HCT116 (cell line): ENCODE measurements at regions not wholly inside any gene's neighbourhood (a gene's known extent, or its start where the extent isn't known, plus 50 kb on each side); places are given as distances from the start of the nearest gene placed in this dataset.

ENCODE experiments used
- JUND ChIP-seq: IDR thresholded peaks from 2 replicates; pipeline ENCODE4 v1.6.1; 2012
- RAD21 ChIP-seq: IDR thresholded peaks from 2 replicates; pipeline ENCODE4 v1.6.1; 2012; ENCODE audit warnings: low read depth, mild to moderate bottlenecking
- SIN3A ChIP-seq: IDR thresholded peaks from 2 replicates; pipeline ENCODE4 v1.6.1; 2012; ENCODE audit warnings: low read depth
- YY1 ChIP-seq: IDR thresholded peaks from 2 replicates; pipeline ENCODE4 v1.6.1; 2011; ENCODE audit warnings: low read length, low read depth, moderate library complexity, mild to moderate bottlenecking; ENCODE audit not compliant: insufficient replicate concordance; ENCODE audit errors: extremely low read depth
- ZFX ChIP-seq: fragments of 450-650 bp; IDR thresholded peaks from 2 replicates; pipeline ENCODE4 v1.6.1; 2017
- TF ChIP-seq, protein P1 (sequence below): IDR thresholded peaks from 2 replicates; pipeline ENCODE4 v1.6.1; 2011; ENCODE audit warnings: mild to moderate bottlenecking, low read length, moderate library complexity; ENCODE audit not compliant: insufficient replicate concordance; ENCODE audit errors: extremely low read depth
- TF ChIP-seq, protein P2 (sequence below), 3 experiments: fragments of 200-600 bp in 1 of 3; sonication (generic) in 1 of 3; IDR thresholded peaks in 2 of 3; conservative IDR thresholded peaks in 1 of 3; 2 replicates each; pipeline ENCODE4 v1.5.1; 2012 to 2017; ENCODE audit warnings: low read depth in 2 of 3, low read length in 2 of 3, antibody characterized with exemption in 1 of 3, borderline replicate concordance in 1 of 3, control low read depth in 1 of 3, mild to moderate bottlenecking in 1 of 3, mixed read lengths in 1 of 3, mixed run types in 1 of 3, moderate library complexity in 1 of 3; ENCODE audit not compliant: insufficient read depth in 1 of 3

DNA sequence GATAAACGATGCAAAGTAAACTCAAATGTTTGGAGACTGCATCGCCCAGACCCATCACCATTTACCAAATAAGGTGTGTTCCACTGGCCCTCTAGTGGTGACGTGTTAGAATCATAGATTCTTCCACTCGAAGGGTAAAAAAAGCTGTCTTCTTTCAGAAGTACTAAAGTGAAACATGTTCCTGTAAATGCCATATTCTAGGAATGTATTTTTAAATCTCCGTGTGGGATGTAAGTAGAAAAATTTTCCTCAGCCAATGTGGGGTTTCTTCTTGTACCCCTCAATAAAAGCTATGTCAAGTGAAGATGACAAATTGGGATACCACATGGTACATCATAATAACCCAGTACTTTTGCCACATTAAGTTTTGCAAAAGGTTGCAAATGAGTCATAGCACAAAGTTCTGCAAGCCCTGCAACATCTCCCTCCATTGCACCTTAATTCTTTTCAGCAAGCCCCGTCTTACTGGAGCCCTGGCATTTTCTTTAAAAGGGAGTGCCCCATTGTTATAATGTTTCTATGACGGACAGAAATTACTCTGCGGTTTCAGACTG lies 100.8 kb downstream of the CCER1 start:
- TF ChIP-seq ZFX (no peak), SIN3A (no peak), RAD21 (peak; percentile 61), JUND (no peak), YY1 (no peak)
- TF ChIP-seq, protein P1, sequence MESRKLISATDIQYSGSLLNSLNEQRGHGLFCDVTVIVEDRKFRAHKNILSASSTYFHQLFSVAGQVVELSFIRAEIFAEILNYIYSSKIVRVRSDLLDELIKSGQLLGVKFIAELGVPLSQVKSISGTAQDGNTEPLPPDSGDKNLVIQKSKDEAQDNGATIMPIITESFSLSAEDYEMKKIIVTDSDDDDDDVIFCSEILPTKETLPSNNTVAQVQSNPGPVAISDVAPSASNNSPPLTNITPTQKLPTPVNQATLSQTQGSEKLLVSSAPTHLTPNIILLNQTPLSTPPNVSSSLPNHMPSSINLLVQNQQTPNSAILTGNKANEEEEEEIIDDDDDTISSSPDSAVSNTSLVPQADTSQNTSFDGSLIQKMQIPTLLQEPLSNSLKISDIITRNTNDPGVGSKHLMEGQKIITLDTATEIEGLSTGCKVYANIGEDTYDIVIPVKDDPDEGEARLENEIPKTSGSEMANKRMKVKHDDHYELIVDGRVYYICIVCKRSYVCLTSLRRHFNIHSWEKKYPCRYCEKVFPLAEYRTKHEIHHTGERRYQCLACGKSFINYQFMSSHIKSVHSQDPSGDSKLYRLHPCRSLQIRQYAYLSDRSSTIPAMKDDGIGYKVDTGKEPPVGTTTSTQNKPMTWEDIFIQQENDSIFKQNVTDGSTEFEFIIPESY, result no peak
- TF ChIP-seq, protein P2, sequence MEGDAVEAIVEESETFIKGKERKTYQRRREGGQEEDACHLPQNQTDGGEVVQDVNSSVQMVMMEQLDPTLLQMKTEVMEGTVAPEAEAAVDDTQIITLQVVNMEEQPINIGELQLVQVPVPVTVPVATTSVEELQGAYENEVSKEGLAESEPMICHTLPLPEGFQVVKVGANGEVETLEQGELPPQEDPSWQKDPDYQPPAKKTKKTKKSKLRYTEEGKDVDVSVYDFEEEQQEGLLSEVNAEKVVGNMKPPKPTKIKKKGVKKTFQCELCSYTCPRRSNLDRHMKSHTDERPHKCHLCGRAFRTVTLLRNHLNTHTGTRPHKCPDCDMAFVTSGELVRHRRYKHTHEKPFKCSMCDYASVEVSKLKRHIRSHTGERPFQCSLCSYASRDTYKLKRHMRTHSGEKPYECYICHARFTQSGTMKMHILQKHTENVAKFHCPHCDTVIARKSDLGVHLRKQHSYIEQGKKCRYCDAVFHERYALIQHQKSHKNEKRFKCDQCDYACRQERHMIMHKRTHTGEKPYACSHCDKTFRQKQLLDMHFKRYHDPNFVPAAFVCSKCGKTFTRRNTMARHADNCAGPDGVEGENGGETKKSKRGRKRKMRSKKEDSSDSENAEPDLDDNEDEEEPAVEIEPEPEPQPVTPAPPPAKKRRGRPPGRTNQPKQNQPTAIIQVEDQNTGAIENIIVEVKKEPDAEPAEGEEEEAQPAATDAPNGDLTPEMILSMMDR (IDR thresholded peaks at IDR 0.05 in 2 of 3, conservative IDR thresholded peaks at IDR 0.05 in 1 of 3; ENCODE audit: borderline replicate concordance in 1 of 3, insufficient read depth in 1 of 3, low read depth in 2 of 3, low read length in 2 of 3), result peak; percentile 35 to 79 (median 72); a peak in 5 of 6 replicates
